Tibial artery (tissue), 4 donors: ENCODE measurements at regions not wholly inside any gene's neighbourhood (a gene's known extent, or its start where the extent isn't known, plus 50 kb on each side); places are given as distances from the start of the nearest gene placed in this dataset.

ENCODE experiments used
- DNase-seq, 2 donors: peaks; one replicate each; pipeline ENCODE4 v3.0.0-alpha.2; 2019
- H3K27ac ChIP-seq, 2 donors: fragments of 200-600 bp; sonication (generic) in 1 of 2; 1 replicate in 1 of 2; 2 replicates in 1 of 2; pipeline ENCODE4 v1.5.1; 2018 to 2019; ENCODE audit warnings: mild to moderate bottlenecking in 1 of 2
- H3K27me3 ChIP-seq, 2 donors: fragments of 200-600 bp; sonication (generic) in 1 of 2; one replicate each; pipeline versions ENCODE4 v1.5.1 to v1.6.0; 2016 to 2019
- H3K36me3 ChIP-seq, 3 donors: fragments of 200-600 bp; sonication (generic) in 2 of 3; one replicate each; pipeline ENCODE4 v1.5.1; 2016 to 2019; ENCODE audit warnings: mild to moderate bottlenecking in 2 of 3
- H3K4me1 ChIP-seq, 4 donors: fragments of 200-600 bp; sonication (generic) in 2 of 4; 1 replicate in 3 of 4; 2 replicates in 1 of 4; pipeline ENCODE4 v1.5.1; 2016 to 2019
- H3K4me3 ChIP-seq, 2 donors: fragments of 200-600 bp; sonication (generic) in 1 of 2; 1 replicate in 1 of 2; 2 replicates in 1 of 2; pipeline ENCODE4 v1.5.1; 2018 to 2019; ENCODE audit warnings: mild to moderate bottlenecking in 2 of 2
- H3K9me3 ChIP-seq, 3 donors: fragments of 200-600 bp; sonication (generic) in 1 of 3; one replicate each; pipeline ENCODE4 v1.5.1; 2016 to 2019
- CTCF ChIP-seq, 2 experiments: fragments of 200-600 bp in 1 of 2; fragments of 450-650 bp in 1 of 2; IDR thresholded peaks; one replicate each; pipeline ENCODE4 v1.5.1; 2017 to 2019; ENCODE audit warnings: antibody characterized with exemption in 2 of 2, mild to moderate bottlenecking in 1 of 2, moderate library complexity in 1 of 2
- intact Hi-C: fragments of 100-400 bp; cut with DNase I; formaldehyde crosslinking; loops from one replicate; pipeline ENCODE4 v1.15.0; 2023; ENCODE audit warnings: low total_unique reads

- no peak for TF ChIP-seq CTCF (IDR thresholded peaks at IDR 0.05)
- no peak overlapping the region for H3K4me3 ChIP-seq
- no peak overlapping the region for H3K27ac ChIP-seq
- H3K27me3 ChIP-seq = no peaks in the 10 kb centered on the region
- H3K9me3 ChIP-seq = no peaks in the 10 kb centered on the region
- no peaks in the 10 kb centered on the region for H3K4me1 ChIP-seq
- intact Hi-C loops = no loop called here
- no peaks in the 10 kb centered on the region for H3K36me3 ChIP-seq
- DNase-seq = no peak
Observed at GRCh38 chrX:45668686-45669443, 468.2 kb upstream of the DIPK2B start.

- H3K27ac ChIP-seq = no peak overlapping the region
- intact Hi-C loops = no loop called here
Observed at GRCh38 chrX:45667666-45668065, 467.0 kb upstream of the DIPK2B start.

GRCh38 chrX:45664727-45665290 is 464.1 kb upstream of the DIPK2B start:
- Histone ChIP-seq H3K27ac (no peak overlapping the region), H3K4me1 (no peaks in the 10 kb centered on the region), H3K36me3 (no peaks in the 10 kb centered on the region), H3K9me3 (no peaks in the 10 kb centered on the region), H3K27me3 (no peaks in the 10 kb centered on the region), H3K4me3 (no peak overlapping the region)
- intact Hi-C loops = no loop called here
- TF ChIP-seq CTCF (IDR thresholded peaks at IDR 0.05) = no peak
- DNase-seq = no peak

More at GRCh38 chrX:45667666-45668065, 467.0 kb upstream of the DIPK2B start:
- no peaks in the 10 kb centered on the region for H3K27me3 ChIP-seq
- H3K4me1 ChIP-seq = no peaks in the 10 kb centered on the region
- no peaks in the 10 kb centered on the region for H3K36me3 ChIP-seq
- no peak overlapping the region for H3K4me3 ChIP-seq
- no peak for DNase-seq
- no peak for TF ChIP-seq CTCF (IDR thresholded peaks at IDR 0.05)
- no peaks in the 10 kb centered on the region for H3K9me3 ChIP-seq

- TF ChIP-seq CTCF (IDR thresholded peaks at IDR 0.05) = no peak
- Histone ChIP-seq H3K9me3 (no peaks in the 10 kb centered on the region), H3K27ac (no peak overlapping the region), H3K36me3 (no peaks in the 10 kb centered on the region), H3K4me3 (no peak overlapping the region), H3K27me3 (no peaks in the 10 kb centered on the region), H3K4me1 (no peaks in the 10 kb centered on the region)
- intact Hi-C loops = no loop called here
- DNase-seq = no peak
Observed at GRCh38 chrX:45660477-45660876, 459.8 kb upstream of the DIPK2B start.

- DNase-seq = no peak
- Histone ChIP-seq H3K36me3 (no peaks in the 10 kb centered on the region), H3K4me3 (no peak overlapping the region), H3K9me3 (peaks cover 0 to 8% (median 6%) of the 10 kb centered on the region in 3 donors), H3K4me1 (peaks cover 0 to 6% (median 0%) of the 10 kb centered on the region in 4 donors), H3K27ac (no peak overlapping the region), H3K27me3 (no peaks in the 10 kb centered on the region)
- intact Hi-C loops = no loop called here
- no peak for TF ChIP-seq CTCF (IDR thresholded peaks at IDR 0.05)
Observed at GRCh38 chrX:45633419-45633818, 432.7 kb upstream of the DIPK2B start.
